NCI-H1930 (cell line): ENCODE measurements at regions not wholly inside any gene's neighbourhood (a gene's known extent, or its start where the extent isn't known, plus 50 kb on each side); places are given as distances from the start of the nearest gene placed in this dataset.
"Not testable (repeated sequence)": the region's sequence is repeated elsewhere in the genome, so short reads cannot be mapped to it uniquely, and the experiment has no call there.

Experiments
- DNase-seq, 2 experiments: peaks; one replicate each; lab custom pipeline; 2025; lab: John Stamatoyannopoulos, UW

- DNase-seq: no peak
Measured at GRCh38 chr4:19236473-19236872, 1015.2 kb upstream of the SLIT2 start.

- no peak for DNase-seq
Measured at GRCh38 chr4:19230906-19231545, 1020.7 kb upstream of the SLIT2 start.

- no peak for DNase-seq
Measured at GRCh38 chr4:19227701-19228100, 1024.0 kb upstream of the SLIT2 start.

- peak in 1 of 2 experiments; percentile 4 for DNase-seq
Measured at GRCh38 chr4:19224820-19225219, 1026.9 kb upstream of the SLIT2 start.

GRCh38 chr4:19216476-19216875 is 1035.2 kb upstream of the SLIT2 start:
- no peak for DNase-seq

- no peak for DNase-seq
Measured at GRCh38 chr4:19214591-19215186, 1037.0 kb upstream of the SLIT2 start.

- no peak for DNase-seq
Measured at GRCh38 chr4:19213388-19213787, 1038.3 kb upstream of the SLIT2 start.

- DNase-seq: no peak
Measured at GRCh38 chr4:19205853-19206252, 1045.9 kb upstream of the SLIT2 start.

GRCh38 chr4:19197838-19198237 is 1053.9 kb upstream of the SLIT2 start:
- DNase-seq: not testable (repeated sequence)

- DNase-seq: no peak
Measured at GRCh38 chr4:19195696-19196095, 1056.0 kb upstream of the SLIT2 start.

GRCh38 chr4:19194672-19195071 is 1057.0 kb upstream of the SLIT2 start:
- DNase-seq: no peak

- no peak for DNase-seq
Measured at GRCh38 chr4:19193274-19193981, 1058.3 kb upstream of the SLIT2 start.

GRCh38 chr4:19191979-19192650 is 1059.6 kb upstream of the SLIT2 start:
- no peak for DNase-seq

- DNase-seq: no peak
Measured at GRCh38 chr4:19187691-19188090, 1064.0 kb upstream of the SLIT2 start.

GRCh38 chr4:19187096-19187495 is 1064.6 kb upstream of the SLIT2 start:
- no peak for DNase-seq

GRCh38 chr4:19181631-19182030 is 1070.1 kb upstream of the SLIT2 start:
- not testable (repeated sequence) for DNase-seq

GRCh38 chr4:19178835-19179234 is 1072.9 kb upstream of the SLIT2 start:
- DNase-seq: no peak

- no peak for DNase-seq
Measured at GRCh38 chr4:19177616-19178015, 1074.1 kb upstream of the SLIT2 start.

- no peak for DNase-seq
Measured at GRCh38 chr4:19171832-19172231, 1079.9 kb upstream of the SLIT2 start.

GRCh38 chr4:19167311-19167710 is 1084.4 kb upstream of the SLIT2 start:
- no peak for DNase-seq

- DNase-seq: no peak
Measured at GRCh38 chr4:19164334-19164733, 1087.4 kb upstream of the SLIT2 start.

- no peak for DNase-seq
Measured at GRCh38 chr4:19159874-19160273, 1091.8 kb upstream of the SLIT2 start.
